ENCODE measurements at regions not wholly inside any gene's neighbourhood (a gene's known extent, or its start where the extent isn't known, plus 50 kb on each side); places are given as distances from the start of the nearest gene placed in this dataset.

DNA sequence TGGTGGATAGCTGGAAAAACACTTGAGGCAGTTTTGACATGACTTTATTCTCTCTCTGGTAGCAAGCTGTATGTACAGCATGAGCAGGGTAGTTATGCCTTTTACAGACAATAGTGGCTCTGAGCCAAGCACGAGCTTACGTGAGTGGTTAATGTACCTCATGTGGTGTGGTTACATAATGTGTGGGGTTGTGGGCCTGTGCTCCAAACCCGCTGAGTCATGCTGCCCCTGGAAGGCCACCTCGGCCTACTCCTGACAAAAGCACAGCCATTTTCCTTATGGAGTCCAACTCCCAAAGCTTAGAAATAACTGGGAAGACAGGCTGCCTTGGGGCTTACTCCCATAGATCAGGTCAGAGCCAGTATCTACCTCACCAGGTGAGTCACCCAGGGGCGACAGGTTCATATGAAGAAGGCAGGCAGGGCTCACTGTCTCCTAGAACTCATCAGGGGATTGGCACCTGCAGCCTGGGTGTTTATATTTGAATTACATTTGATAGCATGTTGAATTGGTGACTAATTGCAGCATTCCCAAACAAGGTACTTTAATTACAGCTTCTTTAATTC lies 404.5 kb downstream of the ADRA2A start:
- no peaks in the 10 kb centered on the region for H3K27me3 ChIP-seq (ENCODE audit: control insufficient read depth, insufficient read depth, low read length)
- ChIA-PET POLR2A (no interaction called here), CTCF (interaction anchor here (1.1 kb wide), 1 partner anchor 735 kb away, joined by 3 read pairs; no protein-coding TSS in a partner anchor)
- TF ChIP-seq, protein P1, sequence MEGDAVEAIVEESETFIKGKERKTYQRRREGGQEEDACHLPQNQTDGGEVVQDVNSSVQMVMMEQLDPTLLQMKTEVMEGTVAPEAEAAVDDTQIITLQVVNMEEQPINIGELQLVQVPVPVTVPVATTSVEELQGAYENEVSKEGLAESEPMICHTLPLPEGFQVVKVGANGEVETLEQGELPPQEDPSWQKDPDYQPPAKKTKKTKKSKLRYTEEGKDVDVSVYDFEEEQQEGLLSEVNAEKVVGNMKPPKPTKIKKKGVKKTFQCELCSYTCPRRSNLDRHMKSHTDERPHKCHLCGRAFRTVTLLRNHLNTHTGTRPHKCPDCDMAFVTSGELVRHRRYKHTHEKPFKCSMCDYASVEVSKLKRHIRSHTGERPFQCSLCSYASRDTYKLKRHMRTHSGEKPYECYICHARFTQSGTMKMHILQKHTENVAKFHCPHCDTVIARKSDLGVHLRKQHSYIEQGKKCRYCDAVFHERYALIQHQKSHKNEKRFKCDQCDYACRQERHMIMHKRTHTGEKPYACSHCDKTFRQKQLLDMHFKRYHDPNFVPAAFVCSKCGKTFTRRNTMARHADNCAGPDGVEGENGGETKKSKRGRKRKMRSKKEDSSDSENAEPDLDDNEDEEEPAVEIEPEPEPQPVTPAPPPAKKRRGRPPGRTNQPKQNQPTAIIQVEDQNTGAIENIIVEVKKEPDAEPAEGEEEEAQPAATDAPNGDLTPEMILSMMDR (IDR thresholded peaks at IDR 0.05; ENCODE audit: insufficient read depth, low read depth, low read length), result no peak
- H3K4me3 ChIP-seq (ENCODE audit: low read depth, low read length), result no peak overlapping the region
- no peak for DNase-seq (ENCODE audit: low read depth)
- H3K36me3 ChIP-seq (ENCODE audit: control insufficient read depth, insufficient read depth, low read length), result no peaks in the 10 kb centered on the region

DNA sequence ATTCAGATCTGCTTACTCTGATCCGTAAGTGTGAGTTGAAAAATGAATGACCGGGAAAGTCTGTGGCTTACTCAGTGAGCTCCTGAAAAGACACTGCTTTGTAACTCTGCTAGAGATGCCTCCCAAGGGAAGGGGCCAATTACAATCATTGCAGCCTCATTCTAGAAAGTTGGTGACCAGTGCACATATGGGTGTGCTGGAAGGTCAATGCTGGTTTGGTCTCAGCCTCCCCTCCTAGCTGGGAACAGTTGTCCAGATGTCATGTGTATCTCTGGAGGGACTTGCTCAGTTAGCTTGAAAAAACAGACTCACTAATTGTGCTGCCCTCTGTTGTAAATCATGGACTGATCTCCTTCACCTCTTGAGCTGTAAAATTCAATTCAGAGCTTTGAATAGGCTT lies 405.0 kb downstream of the ADRA2A start:
- TF ChIP-seq, protein P1 (IDR thresholded peaks at IDR 0.05; ENCODE audit: insufficient read depth, low read depth, low read length), result no peak
- ChIA-PET POLR2A (no interaction called here), CTCF (interaction anchor here (1.1 kb wide), 1 partner anchor 736 kb away, joined by 3 read pairs; no protein-coding TSS in a partner anchor)
- Histone ChIP-seq H3K27me3 (ENCODE audit: control insufficient read depth, insufficient read depth, low read length) (no peaks in the 10 kb centered on the region), H3K4me3 (ENCODE audit: low read depth, low read length) (no peak overlapping the region), H3K36me3 (ENCODE audit: control insufficient read depth, insufficient read depth, low read length) (no peaks in the 10 kb centered on the region)
- DNase-seq (ENCODE audit: low read depth), result no peak

DNA sequence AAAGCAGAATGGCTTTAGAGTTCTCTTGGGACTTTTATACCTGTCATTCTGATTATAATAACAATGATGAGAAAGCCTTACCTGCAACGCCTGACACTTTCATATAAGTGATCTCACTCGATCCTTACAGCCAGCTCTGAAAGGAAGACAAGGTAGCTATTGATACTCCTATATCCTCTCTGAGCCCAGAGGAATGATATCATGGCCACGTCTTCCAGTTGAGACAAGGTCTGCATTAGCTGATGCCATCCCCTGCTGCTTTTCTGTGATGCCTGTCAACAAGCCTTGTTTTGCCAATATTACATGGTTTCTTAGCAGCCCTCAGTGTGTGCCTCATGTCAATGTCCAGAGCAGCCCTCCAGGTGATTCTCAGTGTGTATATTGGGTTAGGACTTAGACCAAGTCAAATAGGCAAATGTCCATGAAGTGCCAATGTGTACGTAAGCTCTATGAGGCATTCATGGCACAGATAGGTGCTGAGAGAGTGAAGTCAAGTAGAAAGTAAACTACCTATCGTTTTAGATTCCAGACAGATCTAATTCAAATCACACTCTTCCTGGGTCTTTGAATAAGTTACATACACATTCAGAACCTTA lies 405.9 kb downstream of the ADRA2A start:
- Histone ChIP-seq H3K27me3 (ENCODE audit: control insufficient read depth, insufficient read depth, low read length) (no peaks in the 10 kb centered on the region), H3K36me3 (ENCODE audit: control insufficient read depth, insufficient read depth, low read length) (no peaks in the 10 kb centered on the region), H3K4me3 (ENCODE audit: low read depth, low read length) (no peak overlapping the region)
- no peak for DNase-seq (ENCODE audit: low read depth)
- TF ChIP-seq, protein P1 (IDR thresholded peaks at IDR 0.05; ENCODE audit: insufficient read depth, low read depth, low read length), result no peak
- POLR2A ChIA-PET, result no interaction called here
- CTCF ChIA-PET, result no interaction called here

DNA sequence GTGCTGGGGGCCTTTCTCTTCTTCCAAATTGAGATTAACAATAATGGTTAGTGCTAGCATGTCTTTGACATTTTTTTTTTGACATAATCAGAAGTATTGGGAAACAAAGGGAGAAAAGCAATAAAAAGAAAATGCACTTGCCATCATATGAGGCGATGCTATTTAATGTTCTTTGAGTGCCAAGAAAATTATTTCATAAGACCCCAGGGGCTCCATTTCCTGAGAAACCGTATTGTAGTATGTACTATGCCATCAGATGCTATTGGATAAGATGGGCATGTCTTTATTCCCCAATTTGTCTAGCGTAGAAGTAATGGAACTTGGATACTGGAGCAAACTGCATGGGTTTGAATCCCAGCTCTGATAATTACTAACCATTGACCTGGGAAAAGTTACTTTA lies 408.9 kb downstream of the ADRA2A start:
- POLR2A ChIA-PET, result no interaction called here
- TF ChIP-seq, protein P1 (IDR thresholded peaks at IDR 0.05; ENCODE audit: insufficient read depth, low read depth, low read length), result no peak
- H3K4me3 ChIP-seq (ENCODE audit: low read depth, low read length), result no peak overlapping the region
- H3K36me3 ChIP-seq (ENCODE audit: control insufficient read depth, insufficient read depth, low read length), result no peaks in the 10 kb centered on the region
- DNase-seq (ENCODE audit: low read depth), result no peak
- H3K27me3 ChIP-seq (ENCODE audit: control insufficient read depth, insufficient read depth, low read length), result no peaks in the 10 kb centered on the region
- CTCF ChIA-PET, result no interaction called here

DNA sequence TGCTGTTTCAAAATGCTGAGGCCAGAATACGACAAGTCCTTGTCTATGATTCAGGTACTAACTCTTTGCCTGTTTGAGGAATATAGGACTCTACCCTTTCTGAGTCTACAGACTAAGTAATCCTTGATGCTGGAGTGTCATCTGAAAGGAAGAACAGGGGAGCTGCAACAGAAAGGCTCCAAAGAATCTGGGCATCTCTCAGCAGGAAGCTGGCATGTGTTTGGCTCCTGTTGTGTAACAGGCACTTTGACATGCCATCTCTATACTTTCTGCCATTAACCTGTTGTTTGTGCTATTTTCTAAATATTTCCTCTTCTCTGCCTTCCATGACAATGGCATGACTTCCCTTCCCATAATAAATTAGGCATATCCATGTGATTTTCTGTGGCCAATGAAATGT lies 409.5 kb downstream of the ADRA2A start:
- ChIA-PET CTCF (no interaction called here), POLR2A (no interaction called here)
- Histone ChIP-seq H3K4me3 (ENCODE audit: low read depth, low read length) (no peak overlapping the region), H3K36me3 (ENCODE audit: control insufficient read depth, insufficient read depth, low read length) (no peaks in the 10 kb centered on the region), H3K27me3 (ENCODE audit: control insufficient read depth, insufficient read depth, low read length) (no peaks in the 10 kb centered on the region)
- TF ChIP-seq, protein P1 (IDR thresholded peaks at IDR 0.05; ENCODE audit: insufficient read depth, low read depth, low read length), result no peak
- DNase-seq (ENCODE audit: low read depth), result no peak

All from BJ (cell line).